NB4 (cell line): ENCODE measurements at regions not wholly inside any gene's neighbourhood (a gene's known extent, or its start where the extent isn't known, plus 50 kb on each side); places are given as distances from the start of the nearest gene placed in this dataset.
"Not testable (repeated sequence)": the region's sequence is repeated elsewhere in the genome, so short reads cannot be mapped to it uniquely, and the experiment has no call there.

Source experiments
- DNase-seq: peaks from one replicate; pipeline ENCODE4 v3.0.0; 2010; ENCODE audit warnings: low read depth
- H3K4me3 ChIP-seq: one replicate; pipeline ENCODE4 v1.5.1; 2011; ENCODE audit warnings: mild to moderate bottlenecking, low read depth, low read length, moderate library complexity
- MYC ChIP-seq: IDR thresholded peaks from 2 replicates; pipeline ENCODE4 v1.6.1; 2011; ENCODE audit warnings: low read depth, low read length
- POLR2A ChIP-seq: IDR thresholded peaks from 2 replicates; pipeline ENCODE4 v1.6.1; 2011; ENCODE audit warnings: mild to moderate bottlenecking; ENCODE audit not compliant: insufficient read length; ENCODE audit errors: extremely low read depth
- TF ChIP-seq, protein P1 (sequence below): IDR thresholded peaks from one replicate; pipeline ENCODE4 v1.5.1; 2012; ENCODE audit warnings: low read depth, low read length
- TF ChIP-seq, protein P2 (sequence below): IDR thresholded peaks from 2 replicates; pipeline ENCODE4 v1.6.1; 2011; ENCODE audit warnings: low read depth, low read length

DNA sequence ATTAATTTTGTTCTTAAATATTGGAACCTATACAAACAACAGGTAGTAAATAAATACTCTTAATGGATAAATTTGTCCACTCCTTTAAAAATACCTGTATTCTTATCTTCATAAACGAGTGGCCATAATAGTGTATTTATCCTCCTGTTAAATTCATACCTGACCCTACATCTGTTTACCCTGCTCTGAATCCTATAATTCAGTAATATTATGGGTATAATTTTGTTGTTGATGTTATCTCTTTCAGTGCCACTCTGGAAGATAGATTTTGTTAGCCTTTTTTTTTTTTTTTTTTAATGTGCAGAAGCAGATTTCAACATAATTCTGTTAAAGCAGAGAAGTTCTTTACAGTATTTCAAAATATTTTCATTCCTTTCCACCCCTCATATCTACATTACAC is 1337.9 kb downstream of the PLA2G4A start:
- DNase-seq: no peak
- H3K4me3 ChIP-seq: no peak overlapping the region
- TF ChIP-seq POLR2A: no peak
- TF ChIP-seq MYC: no peak
- TF ChIP-seq, protein P1, sequence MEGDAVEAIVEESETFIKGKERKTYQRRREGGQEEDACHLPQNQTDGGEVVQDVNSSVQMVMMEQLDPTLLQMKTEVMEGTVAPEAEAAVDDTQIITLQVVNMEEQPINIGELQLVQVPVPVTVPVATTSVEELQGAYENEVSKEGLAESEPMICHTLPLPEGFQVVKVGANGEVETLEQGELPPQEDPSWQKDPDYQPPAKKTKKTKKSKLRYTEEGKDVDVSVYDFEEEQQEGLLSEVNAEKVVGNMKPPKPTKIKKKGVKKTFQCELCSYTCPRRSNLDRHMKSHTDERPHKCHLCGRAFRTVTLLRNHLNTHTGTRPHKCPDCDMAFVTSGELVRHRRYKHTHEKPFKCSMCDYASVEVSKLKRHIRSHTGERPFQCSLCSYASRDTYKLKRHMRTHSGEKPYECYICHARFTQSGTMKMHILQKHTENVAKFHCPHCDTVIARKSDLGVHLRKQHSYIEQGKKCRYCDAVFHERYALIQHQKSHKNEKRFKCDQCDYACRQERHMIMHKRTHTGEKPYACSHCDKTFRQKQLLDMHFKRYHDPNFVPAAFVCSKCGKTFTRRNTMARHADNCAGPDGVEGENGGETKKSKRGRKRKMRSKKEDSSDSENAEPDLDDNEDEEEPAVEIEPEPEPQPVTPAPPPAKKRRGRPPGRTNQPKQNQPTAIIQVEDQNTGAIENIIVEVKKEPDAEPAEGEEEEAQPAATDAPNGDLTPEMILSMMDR: no peak
- TF ChIP-seq, protein P2, sequence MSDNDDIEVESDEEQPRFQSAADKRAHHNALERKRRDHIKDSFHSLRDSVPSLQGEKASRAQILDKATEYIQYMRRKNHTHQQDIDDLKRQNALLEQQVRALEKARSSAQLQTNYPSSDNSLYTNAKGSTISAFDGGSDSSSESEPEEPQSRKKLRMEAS: no peak

DNA sequence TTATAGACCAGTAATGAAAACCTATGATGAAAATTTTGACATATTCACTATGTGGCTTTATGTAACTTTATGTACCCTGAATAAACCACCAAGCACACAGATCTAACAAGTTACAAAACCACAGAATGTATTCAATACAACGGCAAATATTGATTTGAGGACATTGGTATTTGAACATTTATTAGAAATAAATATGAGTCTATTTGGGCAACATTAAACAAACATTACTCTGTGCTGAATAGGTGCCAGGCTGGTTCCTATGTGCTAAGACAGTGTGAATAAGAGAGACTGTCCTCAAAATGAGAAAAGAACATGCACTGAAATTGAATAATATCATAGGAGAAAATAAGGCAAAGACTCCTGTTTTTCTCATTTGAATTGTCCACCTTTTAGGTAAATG is 1341.2 kb downstream of the PLA2G4A start:
- TF ChIP-seq MYC: no peak
- no peak for TF ChIP-seq POLR2A
- TF ChIP-seq, protein P1: no peak
- TF ChIP-seq, protein P2: no peak
- H3K4me3 ChIP-seq: no peak overlapping the region
- no peak for DNase-seq

DNA sequence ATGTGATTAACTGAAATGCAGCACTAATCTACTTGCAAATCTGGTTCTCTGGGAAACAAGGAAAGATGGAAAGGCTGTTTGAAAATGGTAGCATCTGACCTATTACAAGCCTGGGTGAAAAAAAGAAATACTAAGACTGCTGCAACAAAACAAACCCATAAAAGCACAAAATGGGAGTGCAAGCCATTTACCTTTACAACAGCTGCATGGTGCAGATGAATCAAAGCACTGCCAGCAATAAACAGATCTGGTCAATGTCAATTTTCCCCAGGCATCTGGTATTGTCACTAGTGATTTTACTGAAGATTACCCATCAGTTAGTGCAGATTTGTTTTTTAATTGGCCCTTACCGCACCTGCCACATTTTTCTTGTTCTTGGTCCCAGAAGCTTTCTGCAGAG is 1341.7 kb downstream of the PLA2G4A start:
- H3K4me3 ChIP-seq: no peak overlapping the region
- TF ChIP-seq, protein P1: no peak
- TF ChIP-seq POLR2A: no peak
- TF ChIP-seq MYC: no peak
- TF ChIP-seq, protein P2: no peak
- DNase-seq: no peak

DNA sequence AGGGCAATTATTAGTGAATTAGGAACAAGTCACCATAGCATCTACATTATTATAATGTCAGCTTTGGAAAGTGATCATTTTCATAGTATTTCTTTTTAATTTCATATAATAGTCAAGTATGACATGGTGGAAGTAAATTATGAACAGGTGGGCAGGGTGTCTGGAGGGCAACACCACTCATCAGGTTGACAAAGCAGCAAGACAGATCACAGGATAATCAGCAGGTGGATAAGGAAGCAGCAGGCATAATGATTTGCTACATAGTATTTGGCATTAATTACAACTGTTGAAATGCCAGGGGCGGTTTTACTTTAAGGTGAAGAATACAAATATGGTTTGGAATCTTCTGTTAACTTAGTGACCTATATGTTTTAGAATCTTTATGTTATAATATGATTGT is 1342.2 kb downstream of the PLA2G4A start:
- no peak overlapping the region for H3K4me3 ChIP-seq
- TF ChIP-seq POLR2A (no peak), MYC (no peak)
- TF ChIP-seq, protein P2: no peak
- TF ChIP-seq, protein P1: no peak
- DNase-seq: no peak

DNA sequence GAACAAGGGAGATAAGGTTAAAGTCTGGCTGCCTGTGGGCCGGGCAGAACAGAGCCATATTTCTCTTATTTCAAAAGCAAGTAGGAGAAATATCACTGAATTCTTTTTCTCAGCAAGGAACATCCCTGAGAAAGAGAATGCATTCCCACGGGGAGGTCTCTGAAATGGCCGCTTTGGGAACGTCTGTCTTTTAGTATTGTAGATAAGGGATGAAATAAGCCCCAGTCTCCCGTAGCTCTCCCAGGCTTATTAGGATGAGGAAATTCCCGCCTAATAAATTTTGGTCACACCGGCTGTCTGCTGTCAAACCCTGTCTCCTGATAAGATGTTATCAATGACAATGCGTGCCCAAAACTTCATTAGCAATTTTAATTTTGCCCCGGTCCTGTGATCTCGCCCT is 1353.3 kb downstream of the PLA2G4A start:
- H3K4me3 ChIP-seq, DNase-seq: not testable (repeated sequence)

DNA sequence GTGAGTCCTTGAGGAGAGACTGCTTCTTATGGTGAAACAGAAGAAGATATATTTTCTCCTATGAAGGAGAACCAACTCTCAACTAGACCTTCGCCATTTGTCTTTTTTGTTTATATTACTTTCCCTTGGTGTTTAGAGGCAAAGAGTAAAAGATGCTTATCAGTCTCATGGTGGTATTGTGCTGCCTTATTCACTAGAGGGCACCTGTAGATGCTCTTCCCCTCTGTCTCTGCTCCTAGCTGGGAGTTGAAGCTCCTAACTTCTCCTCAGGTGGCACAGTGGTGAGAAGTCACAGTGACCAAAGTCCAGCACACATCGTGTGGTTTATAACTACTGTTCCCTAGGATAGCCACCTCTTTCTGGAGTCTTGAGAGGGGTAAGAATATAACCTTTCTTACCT is 1359.6 kb downstream of the PLA2G4A start:
- DNase-seq: no peak
- TF ChIP-seq, protein P1: no peak
- TF ChIP-seq POLR2A (no peak), MYC (no peak)
- TF ChIP-seq, protein P2: no peak
- no peak overlapping the region for H3K4me3 ChIP-seq
